ENCODE measurements at regions not wholly inside any gene's neighbourhood (a gene's known extent, or its start where the extent isn't known, plus 50 kb on each side); places are given as distances from the start of the nearest gene placed in this dataset.
"Not testable (repeated sequence)": the region's sequence is repeated elsewhere in the genome, so short reads cannot be mapped to it uniquely, and the experiment has no call there.

DNA sequence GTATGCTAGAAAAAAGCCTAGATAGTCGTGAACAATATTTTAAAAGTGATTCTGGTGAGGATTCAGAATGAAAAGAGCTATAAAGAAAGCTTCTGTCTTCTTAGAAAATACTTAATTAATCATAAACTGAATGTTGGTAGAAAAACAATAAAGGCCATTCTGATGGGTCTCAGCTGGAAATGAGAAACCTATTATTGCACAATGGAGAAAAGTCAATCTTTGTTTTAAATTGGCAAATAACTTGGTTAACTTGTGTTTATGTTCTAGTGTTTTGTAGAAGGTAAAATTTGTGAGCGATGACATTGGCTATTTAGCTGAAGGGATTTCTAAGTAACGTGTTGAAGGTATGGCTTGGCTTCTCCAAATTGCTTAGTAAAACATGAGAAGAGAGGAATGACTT is 74.1 kb upstream of the TMED7 start:
- Histone ChIP-seq H3K27me3 (replicated peaks; ENCODE audit: insufficient read depth) (peaks cover 10% of the 10 kb centered on the region), H3K79me2 (ENCODE audit: insufficient read depth) (no peaks in the 10 kb centered on the region), H3K27ac (no peak overlapping the region), H2AFZ (no peak overlapping the region), H3K36me3 (ENCODE audit: low read depth) (no peaks in the 10 kb centered on the region), H3K9me3 (ENCODE audit: low read depth) (no peaks in the 10 kb centered on the region), H3K4me3 (no peak overlapping the region), H3K4me1 (ENCODE audit: insufficient read depth) (no peaks in the 10 kb centered on the region), H3F3A (ENCODE audit: insufficient read depth) (no peaks in the 10 kb centered on the region), H3K9ac (no peak overlapping the region), H4K20me1 (ENCODE audit: insufficient read depth) (no peaks in the 10 kb centered on the region), H3K9me2 (ENCODE audit: insufficient read depth) (no peaks in the 10 kb centered on the region), H3K4me2 (ENCODE audit: unreplicated experiment) (no peak overlapping the region)
- TF ChIP-seq EZH2phosphoT487 (IDR thresholded peaks at IDR 0.05; ENCODE audit: insufficient read depth, low read depth) (no peak), EZH2 (IDR thresholded peaks at IDR 0.05; ENCODE audit: insufficient read depth, poor library complexity, severe bottlenecking) (no peak)
- WGBS, 2 experiments (ENCODE audit: low coverage in 1 of 2, low lambda C conversion rate in 2 of 2, missing lambda C conversion rate in 2 of 2), result 51 to 54% methylated on average over 3 of the region's 3 CpGs
- in situ Hi-C loops (cut with MboI), result no loop called here
- DNase-seq, result no peak

DNA sequence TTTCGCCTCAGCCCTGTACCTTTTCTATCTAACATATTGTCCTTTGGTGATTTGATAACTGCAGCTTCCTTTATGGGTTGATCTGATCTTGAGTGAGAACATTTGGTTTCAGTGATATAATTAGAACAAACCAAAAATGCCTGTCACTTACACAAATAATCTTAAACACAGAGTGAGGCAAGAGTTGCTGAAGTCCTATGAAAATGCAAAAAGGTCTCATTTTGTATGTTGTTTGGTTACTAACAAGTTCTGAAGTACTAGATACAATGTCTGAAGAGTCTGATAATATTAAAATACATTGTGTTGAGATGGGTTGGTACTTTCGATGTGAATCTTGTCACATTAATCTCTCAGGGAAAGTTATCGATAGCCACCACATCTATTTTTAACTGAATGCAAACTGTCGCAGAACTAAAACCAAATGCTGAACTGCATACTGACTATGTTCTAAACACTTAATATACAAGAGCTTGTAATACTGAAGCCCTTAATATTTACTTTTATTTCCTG is 70.4 kb upstream of the TMED7 start:
- Histone ChIP-seq H3K4me1 (ENCODE audit: insufficient read depth) (no peaks in the 10 kb centered on the region), H3K9me2 (ENCODE audit: insufficient read depth) (no peaks in the 10 kb centered on the region), H3K9ac (no peak overlapping the region), H3K27ac (no peak overlapping the region), H3K36me3 (ENCODE audit: low read depth) (no peaks in the 10 kb centered on the region), H3F3A (ENCODE audit: insufficient read depth) (no peaks in the 10 kb centered on the region), H3K9me3 (ENCODE audit: low read depth) (no peaks in the 10 kb centered on the region), H3K4me3 (no peak overlapping the region), H3K4me2 (ENCODE audit: unreplicated experiment) (no peak overlapping the region), H4K20me1 (ENCODE audit: insufficient read depth) (no peaks in the 10 kb centered on the region), H3K27me3 (replicated peaks; ENCODE audit: insufficient read depth) (peaks cover 4% of the 10 kb centered on the region; the same call in 1 of the 2 replicates), H3K79me2 (ENCODE audit: insufficient read depth) (no peaks in the 10 kb centered on the region), H2AFZ (no peak overlapping the region)
- in situ Hi-C loops (cut with MboI), result no loop called here
- 75 to 76% methylated on average over 4 of the region's 4 CpGs for WGBS, 2 experiments (ENCODE audit: low coverage in 1 of 2, low lambda C conversion rate in 2 of 2, missing lambda C conversion rate in 2 of 2)
- no peak for DNase-seq
- TF ChIP-seq EZH2 (IDR thresholded peaks at IDR 0.05; ENCODE audit: insufficient read depth, poor library complexity, severe bottlenecking) (no peak), EZH2phosphoT487 (IDR thresholded peaks at IDR 0.05; ENCODE audit: insufficient read depth, low read depth) (no peak)

DNA sequence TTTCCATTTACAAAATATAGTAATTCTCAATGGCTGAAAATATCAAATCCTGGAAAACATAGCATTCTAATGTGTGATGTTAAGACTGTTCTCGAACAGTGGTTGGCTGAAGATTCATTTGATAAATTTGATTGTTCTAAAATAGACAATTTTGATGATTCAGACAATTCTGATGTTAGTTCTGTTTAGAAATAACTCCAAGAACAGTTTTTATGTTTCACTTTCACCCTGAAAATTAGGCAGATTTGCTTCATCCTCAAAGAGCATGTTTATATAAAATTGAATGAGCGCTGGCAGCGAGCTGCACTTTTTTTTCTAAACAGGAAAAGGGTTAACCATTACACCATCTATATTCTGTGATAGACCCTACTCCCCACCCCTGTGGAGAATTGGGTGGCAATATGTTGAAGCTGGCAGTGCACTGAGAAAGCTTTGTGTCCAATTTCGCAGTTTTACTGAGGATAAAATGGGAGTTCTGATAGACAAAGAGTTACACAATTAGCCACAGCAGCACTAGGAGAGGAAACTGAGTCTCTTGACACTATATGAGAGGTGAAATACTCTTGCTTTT is 69.6 kb upstream of the TMED7 start:
- no peak for DNase-seq

DNA sequence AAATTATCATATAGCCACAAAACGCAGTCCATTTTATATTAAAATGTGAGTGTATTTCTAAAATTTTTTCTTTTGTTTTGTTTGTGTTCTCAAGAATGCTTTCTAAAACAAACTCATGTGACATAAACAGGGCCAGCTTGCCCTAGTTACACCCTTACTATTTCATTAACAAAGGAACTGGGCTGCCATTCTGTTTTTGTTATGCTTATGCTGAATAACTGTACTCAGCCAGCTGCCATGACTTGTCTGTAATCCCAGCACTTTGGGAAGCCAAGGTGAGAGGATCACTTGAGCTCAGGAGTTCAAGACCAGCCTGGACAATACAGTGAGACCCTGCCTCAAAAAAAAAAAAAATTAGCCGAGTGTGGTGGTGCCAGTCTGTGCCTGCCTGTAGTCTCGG is 66.0 kb upstream of the TMED7 start:
- H3K4me2 ChIP-seq (ENCODE audit: unreplicated experiment); DNase-seq; H3K27ac ChIP-seq; H4K20me1 ChIP-seq (ENCODE audit: insufficient read depth); H3K4me1 ChIP-seq (ENCODE audit: insufficient read depth); H3F3A ChIP-seq (ENCODE audit: insufficient read depth); H3K27me3 ChIP-seq (replicated peaks; ENCODE audit: insufficient read depth); H3K4me3 ChIP-seq; H3K9me3 ChIP-seq (ENCODE audit: low read depth); in situ Hi-C loops (cut with MboI); H3K36me3 ChIP-seq (ENCODE audit: low read depth); H3K9me2 ChIP-seq (ENCODE audit: insufficient read depth); H3K9ac ChIP-seq; H3K79me2 ChIP-seq (ENCODE audit: insufficient read depth); H2AFZ ChIP-seq: not testable (repeated sequence)
- WGBS, 2 experiments (ENCODE audit: low coverage in 1 of 2, low lambda C conversion rate in 2 of 2, missing lambda C conversion rate in 2 of 2), result 56 to 64% methylated on average over 3 of the region's 3 CpGs

More for the DNA sequence above, 69.6 kb upstream of the TMED7 start:
- no peaks in the 10 kb centered on the region for H3K4me1 ChIP-seq (ENCODE audit: insufficient read depth)
- no peak overlapping the region for H2AFZ ChIP-seq
- H3K27me3 ChIP-seq (replicated peaks; ENCODE audit: insufficient read depth), result 0 out of 2 replicates have a peak, but pooled peaks cover 4% of the 10 kb centered on the region
- H3K9me2 ChIP-seq (ENCODE audit: insufficient read depth), result no peaks in the 10 kb centered on the region
- H3K36me3 ChIP-seq (ENCODE audit: low read depth), result no peaks in the 10 kb centered on the region
- in situ Hi-C loops (cut with MboI), result no loop called here
- H3K4me2 ChIP-seq (ENCODE audit: unreplicated experiment), result no peak overlapping the region
- H3K4me3 ChIP-seq, result no peak overlapping the region
- H3K79me2 ChIP-seq (ENCODE audit: insufficient read depth), result no peaks in the 10 kb centered on the region
- no peaks in the 10 kb centered on the region for H4K20me1 ChIP-seq (ENCODE audit: insufficient read depth)
- no peaks in the 10 kb centered on the region for H3K9me3 ChIP-seq (ENCODE audit: low read depth)
- no peak overlapping the region for H3K27ac ChIP-seq
- WGBS, 2 experiments (ENCODE audit: low coverage in 1 of 2, low lambda C conversion rate in 2 of 2, missing lambda C conversion rate in 2 of 2), result 65 to 72% methylated on average over 4 of the region's 4 CpGs
- H3K9ac ChIP-seq, result no peak overlapping the region
- no peaks in the 10 kb centered on the region for H3F3A ChIP-seq (ENCODE audit: insufficient read depth)
- no peak for TF ChIP-seq EZH2 (IDR thresholded peaks at IDR 0.05; ENCODE audit: insufficient read depth, poor library complexity, severe bottlenecking)
- TF ChIP-seq EZH2phosphoT487 (IDR thresholded peaks at IDR 0.05; ENCODE audit: insufficient read depth, low read depth), result no peak

DNA sequence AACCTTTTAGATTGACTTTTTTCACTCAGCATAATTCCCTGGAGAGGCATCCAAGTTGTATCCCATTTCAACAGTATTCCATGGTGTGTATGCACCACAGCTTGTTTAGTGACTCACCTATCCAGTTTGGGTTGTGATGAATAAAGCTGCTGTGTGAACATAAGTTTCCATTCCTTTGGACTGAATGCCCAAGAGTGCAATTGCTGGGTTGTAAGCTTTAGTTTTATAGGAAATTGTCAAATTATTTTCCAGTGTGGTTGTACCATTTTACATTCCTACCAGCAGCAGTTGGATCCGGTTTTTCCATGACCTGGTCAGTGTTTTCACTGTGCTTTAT is 60.9 kb upstream of the TMED7 start:
- no peaks in the 10 kb centered on the region for H4K20me1 ChIP-seq (ENCODE audit: insufficient read depth)
- H3K9ac ChIP-seq, result no peak overlapping the region
- no peak overlapping the region for H2AFZ ChIP-seq
- H3K79me2 ChIP-seq (ENCODE audit: insufficient read depth), result no peaks in the 10 kb centered on the region
- no peak for TF ChIP-seq EZH2phosphoT487 (IDR thresholded peaks at IDR 0.05; ENCODE audit: insufficient read depth, low read depth)
- TF ChIP-seq EZH2 (IDR thresholded peaks at IDR 0.05; ENCODE audit: insufficient read depth, poor library complexity, severe bottlenecking), result no peak
- no peaks in the 10 kb centered on the region for H3K9me3 ChIP-seq (ENCODE audit: low read depth)
- in situ Hi-C loops (cut with MboI), result no loop called here
- H3K9me2 ChIP-seq (ENCODE audit: insufficient read depth), result no peaks in the 10 kb centered on the region
- H3K27me3 ChIP-seq (replicated peaks; ENCODE audit: insufficient read depth), result no peaks in the 10 kb centered on the region
- 67 to 75% methylated on average over 1 of the region's 1 CpG for WGBS, 2 experiments (ENCODE audit: low coverage in 1 of 2, low lambda C conversion rate in 2 of 2, missing lambda C conversion rate in 2 of 2)
- H3K36me3 ChIP-seq (ENCODE audit: low read depth), result no peaks in the 10 kb centered on the region
- H3K4me2 ChIP-seq (ENCODE audit: unreplicated experiment), result no peak overlapping the region
- no peaks in the 10 kb centered on the region for H3F3A ChIP-seq (ENCODE audit: insufficient read depth)
- no peak overlapping the region for H3K4me3 ChIP-seq
- peak; percentile 59 for DNase-seq
- H3K27ac ChIP-seq, result no peak overlapping the region
- 0 out of 2 replicates have a peak, but pooled peaks cover 9% of the 10 kb centered on the region for H3K4me1 ChIP-seq (ENCODE audit: insufficient read depth)
